ENCODE measurements at regions not wholly inside any gene's neighbourhood (a gene's known extent, or its start where the extent isn't known, plus 50 kb on each side); places are given as distances from the start of the nearest gene placed in this dataset.
A peak's percentile ranks its signal among the peaks of the same experiment; 100 is the strongest.
"Not testable (repeated sequence)": the region's sequence is repeated elsewhere in the genome, so short reads cannot be mapped to it uniquely, and the experiment has no call there.

GRCh38 chr4:174183259-174183658, 100.2 kb downstream of the FBXO8 start:
- DNase-seq (ENCODE audit: low spot score): no peak

- no peak for DNase-seq (ENCODE audit: low spot score)
These were observed 101.6 kb downstream of the FBXO8 start for GRCh38 chr4:174181827-174182226.

- DNase-seq (ENCODE audit: low spot score): no peak
These were observed 105.9 kb downstream of the FBXO8 start for GRCh38 chr4:174177536-174177935.

- not testable (repeated sequence) for DNase-seq (ENCODE audit: low spot score)
These were observed 107.6 kb downstream of the FBXO8 start for GRCh38 chr4:174175836-174176235.

- no peak for DNase-seq (ENCODE audit: low spot score)
These were observed 110.1 kb downstream of the FBXO8 start for GRCh38 chr4:174173360-174173759.

GRCh38 chr4:174172274-174172673, 111.2 kb downstream of the FBXO8 start:
- no peak for DNase-seq (ENCODE audit: low spot score)

GRCh38 chr4:174170906-174171305, 112.6 kb downstream of the FBXO8 start:
- no peak for DNase-seq (ENCODE audit: low spot score)

GRCh38 chr4:174170091-174170490, 113.4 kb downstream of the FBXO8 start:
- DNase-seq (ENCODE audit: low spot score): no peak

- DNase-seq (ENCODE audit: low spot score): no peak
These were observed 126.3 kb downstream of the FBXO8 start for GRCh38 chr4:174157106-174157607.

- peak; percentile 50 for DNase-seq (ENCODE audit: low spot score)
These were observed 127.1 kb downstream of the FBXO8 start for GRCh38 chr4:174156239-174156826.

- DNase-seq (ENCODE audit: low spot score): peak; percentile 20
These were observed 129.1 kb downstream of the FBXO8 start for GRCh38 chr4:174154215-174154854.

- no peak for DNase-seq (ENCODE audit: low spot score)
These were observed 130.6 kb downstream of the FBXO8 start for GRCh38 chr4:174152717-174153466.

GRCh38 chr4:174147863-174148262, 135.6 kb downstream of the FBXO8 start:
- DNase-seq (ENCODE audit: low spot score): no peak

- DNase-seq (ENCODE audit: low spot score): no peak
These were observed 139.4 kb downstream of the FBXO8 start for GRCh38 chr4:174144106-174144505.

- DNase-seq (ENCODE audit: low spot score): no peak
These were observed 141.6 kb downstream of the FBXO8 start for GRCh38 chr4:174141876-174142275.

- no peak for DNase-seq (ENCODE audit: low spot score)
These were observed 144.9 kb downstream of the FBXO8 start for GRCh38 chr4:174138616-174139015.

GRCh38 chr4:174137698-174138097, 145.8 kb downstream of the FBXO8 start:
- DNase-seq (ENCODE audit: low spot score): no peak

- DNase-seq (ENCODE audit: low spot score): no peak
These were observed 147.5 kb downstream of the FBXO8 start for GRCh38 chr4:174135936-174136406.

GRCh38 chr4:174135530-174135929, 147.9 kb downstream of the FBXO8 start:
- no peak for DNase-seq (ENCODE audit: low spot score)

- no peak for DNase-seq (ENCODE audit: low spot score)
These were observed 149.1 kb downstream of the FBXO8 start for GRCh38 chr4:174134361-174134760.

- DNase-seq (ENCODE audit: low spot score): no peak
These were observed 149.9 kb downstream of the FBXO8 start for GRCh38 chr4:174133551-174133950.

GRCh38 chr4:174131901-174132300, 151.6 kb downstream of the FBXO8 start:
- DNase-seq (ENCODE audit: low spot score): no peak

- no peak for DNase-seq (ENCODE audit: low spot score)
These were observed 160.8 kb downstream of the FBXO8 start for GRCh38 chr4:174122705-174123104.

All from SW480 (cell line).